DOHH2 (cell line): ENCODE measurements at regions not wholly inside any gene's neighbourhood (a gene's known extent, or its start where the extent isn't known, plus 50 kb on each side); places are given as distances from the start of the nearest gene placed in this dataset.

Source experiments
- H3F3A ChIP-seq: fragments of 200-600 bp; sonication (generic), shearing (Covaris generic); 2 replicates; pipeline ENCODE4 v1.6.0; 2016; ENCODE audit warnings: antibody characterized with exemption, mild to moderate bottlenecking; ENCODE audit not compliant: control insufficient read depth, insufficient read depth
- H3K27ac ChIP-seq: fragments of 200-600 bp; sonication (generic); 2 replicates; pipeline ENCODE4 v1.5.1; 2014; ENCODE audit warnings: low read depth, mild to moderate bottlenecking, low read length, moderate library complexity
- H3K27me3 ChIP-seq: fragments of 200-600 bp; sonication (generic); 2 replicates; pipeline ENCODE4 v1.6.1; 2014; ENCODE audit warnings: mild to moderate bottlenecking, low read length, mixed read lengths; ENCODE audit not compliant: control insufficient read depth
- H3K36me3 ChIP-seq: fragments of 200-600 bp; sonication (generic); 2 replicates; pipeline ENCODE4 v1.6.1; 2014; ENCODE audit warnings: mild to moderate bottlenecking, low read length, moderate library complexity, mixed read lengths; ENCODE audit not compliant: control insufficient read depth
- H3K4me1 ChIP-seq: fragments of 200-600 bp; sonication (generic); 2 replicates; pipeline ENCODE4 v1.6.1; 2014; ENCODE audit warnings: mild to moderate bottlenecking, low read length, mixed read lengths; ENCODE audit not compliant: control insufficient read depth
- H3K4me2 ChIP-seq: fragments of 200-600 bp; sonication (generic); 2 replicates; pipeline ENCODE4 v1.6.0; 2014; ENCODE audit warnings: mild to moderate bottlenecking, low read length, moderate library complexity
- H3K4me3 ChIP-seq: fragments of 200-600 bp; sonication (generic); 2 replicates; pipeline ENCODE4 v1.5.1; 2014; ENCODE audit warnings: mild to moderate bottlenecking, low read length, mixed read lengths
- H3K79me2 ChIP-seq: fragments of 200-600 bp; sonication (generic); 2 replicates; pipeline ENCODE4 v1.6.1; 2014; ENCODE audit warnings: mild to moderate bottlenecking, low read length, mixed read lengths; ENCODE audit not compliant: control insufficient read depth
- H3K9me2 ChIP-seq: fragments of 200-600 bp; sonication (generic); replicated peaks from 2 replicates; pipeline ENCODE4 v1.6.1; 2014; ENCODE audit warnings: mild to moderate bottlenecking, low read length, mixed read lengths; ENCODE audit not compliant: control insufficient read depth
- H3K9me3 ChIP-seq: fragments of 200-600 bp; sonication (generic); 2 replicates; pipeline ENCODE4 v1.6.1; 2014; ENCODE audit warnings: antibody characterized with exemption, low read length, mixed read lengths; ENCODE audit not compliant: control insufficient read depth, insufficient read depth
- H4K20me1 ChIP-seq: fragments of 200-600 bp; sonication (generic); 2 replicates; pipeline ENCODE4 v1.6.0; 2014; ENCODE audit warnings: low read depth, mild to moderate bottlenecking, antibody characterized with exemption, low read length, moderate library complexity; ENCODE audit not compliant: control insufficient read depth, insufficient read depth
- CTCF ChIP-seq: fragments of 200-600 bp; sonication (generic); IDR thresholded peaks from one replicate; pipeline ENCODE4 v1.5.1; 2014; ENCODE audit warnings: antibody characterized with exemption, mild to moderate bottlenecking, low read depth, low read length; ENCODE audit not compliant: poor library complexity, severe bottlenecking
- EZH2phosphoT487 ChIP-seq: fragments of 200-600 bp; sonication (generic); IDR thresholded peaks from 2 replicates; pipeline ENCODE4 v1.6.1; 2017; ENCODE audit warnings: borderline replicate concordance, mild to moderate bottlenecking, antibody characterized with exemption, low read length, moderate library complexity, mixed read lengths

- H3K4me3 ChIP-seq = no peak overlapping the region
- no peak for TF ChIP-seq EZH2phosphoT487
- TF ChIP-seq CTCF = no peak
- H3K79me2 ChIP-seq = no peaks in the 10 kb centered on the region
- no peaks in the 10 kb centered on the region for H3K36me3 ChIP-seq
- H3K9me3 ChIP-seq = no peaks in the 10 kb centered on the region
- no peaks in the 10 kb centered on the region for H3K9me2 ChIP-seq
- no peak overlapping the region for H3K4me2 ChIP-seq
- no peak overlapping the region for H3K27ac ChIP-seq
- no peaks in the 10 kb centered on the region for H3F3A ChIP-seq
- no peaks in the 10 kb centered on the region for H3K4me1 ChIP-seq
- no peaks in the 10 kb centered on the region for H4K20me1 ChIP-seq
- H3K27me3 ChIP-seq = peaks cover 3% of the 10 kb centered on the region; the same call in 1 of the 2 replicates
These were observed 158.1 kb downstream of the METTL4 start for GRCh38 chr18:2412996-2413751.

- Histone ChIP-seq H3K79me2 (no peaks in the 10 kb centered on the region), H3K27ac (no peak overlapping the region), H3K9me2 (no peaks in the 10 kb centered on the region), H3K4me1 (no peaks in the 10 kb centered on the region), H3K27me3 (peaks cover 3% of the 10 kb centered on the region; the same call in 1 of the 2 replicates), H3K9me3 (no peaks in the 10 kb centered on the region), H3K4me2 (no peak overlapping the region), H4K20me1 (no peaks in the 10 kb centered on the region), H3F3A (no peaks in the 10 kb centered on the region), H3K4me3 (no peak overlapping the region), H3K36me3 (no peaks in the 10 kb centered on the region)
- TF ChIP-seq CTCF = no peak
- TF ChIP-seq EZH2phosphoT487 = no peak
These were observed 157.1 kb downstream of the METTL4 start for GRCh38 chr18:2414235-2414634.

- Histone ChIP-seq H3K27ac (no peak overlapping the region), H3K4me3 (no peak overlapping the region), H3K9me3 (no peaks in the 10 kb centered on the region), H3K36me3 (no peaks in the 10 kb centered on the region), H3K9me2 (no peaks in the 10 kb centered on the region), H3K4me2 (no peak overlapping the region), H3K4me1 (no peaks in the 10 kb centered on the region), H4K20me1 (no peaks in the 10 kb centered on the region), H3K79me2 (no peaks in the 10 kb centered on the region), H3F3A (no peaks in the 10 kb centered on the region), H3K27me3 (peaks cover 3% of the 10 kb centered on the region; the same call in 1 of the 2 replicates)
- no peak for TF ChIP-seq CTCF
- TF ChIP-seq EZH2phosphoT487 = no peak
These were observed 155.6 kb downstream of the METTL4 start for GRCh38 chr18:2415656-2416055.
